Stimulated activated naive CD8-positive, alpha-beta T cell treated with anti-CD3 and anti-CD28 coated beads, Interleukin-15, Interleukin-2, amounts not matched to agents 100 U/mL and 50 U/mL, for 24 hours (primary cell): ENCODE measurements at regions not wholly inside any gene's neighbourhood (a gene's known extent, or its start where the extent isn't known, plus 50 kb on each side); places are given as distances from the start of the nearest gene placed in this dataset.
"Not testable (repeated sequence)": the region's sequence is repeated elsewhere in the genome, so short reads cannot be mapped to it uniquely, and the experiment has no call there.

ENCODE experiments used
- ATAC-seq: fragments of 150-1000 bp; cut with Tn5 transposase; one replicate; pipeline ENCODE4 v1.10.0; 2021
- DNase-seq: peaks from one replicate; pipeline ENCODE4 v3.0.0; 2021

DNA sequence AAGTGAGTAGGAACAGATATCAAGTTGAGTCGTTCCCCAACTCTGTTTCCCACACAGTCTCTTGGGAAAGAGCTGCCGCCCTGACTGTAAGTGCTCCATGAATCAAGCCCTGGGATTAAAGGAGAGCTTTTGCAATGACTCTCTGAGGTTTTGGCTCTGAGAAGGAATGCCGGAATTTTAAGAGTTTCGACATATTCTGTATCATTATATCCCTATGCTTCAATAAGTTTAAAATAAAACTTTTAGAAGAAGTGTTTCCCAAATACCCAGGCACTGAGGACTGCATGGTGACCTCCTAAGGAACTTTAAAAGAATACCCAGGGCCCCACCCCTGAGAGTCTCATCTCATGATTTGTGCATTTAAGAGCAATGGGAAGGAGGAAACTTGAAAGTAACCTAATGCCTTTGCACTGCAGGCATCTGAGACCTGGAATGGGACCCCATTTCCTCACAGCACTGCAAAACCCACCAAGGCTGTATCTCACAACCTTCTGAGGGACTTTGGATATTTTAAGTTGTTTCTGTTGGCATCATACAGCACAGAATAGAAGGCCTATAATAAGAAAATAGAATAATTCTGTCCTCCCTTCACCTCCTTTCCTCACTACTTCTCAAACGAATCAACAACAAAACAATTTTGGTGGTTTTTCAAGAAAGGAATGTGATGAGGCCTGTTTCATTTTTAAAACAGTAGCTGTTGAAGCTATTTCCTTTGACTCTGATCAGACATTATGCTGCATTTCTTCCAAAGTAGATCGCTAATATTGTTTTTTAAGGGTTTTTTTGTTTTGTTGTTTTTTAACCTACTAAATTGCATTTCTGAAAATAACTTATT lies 121.2 kb downstream of the GASK1B start:
- no peak for ATAC-seq
- DNase-seq: no peak

DNA sequence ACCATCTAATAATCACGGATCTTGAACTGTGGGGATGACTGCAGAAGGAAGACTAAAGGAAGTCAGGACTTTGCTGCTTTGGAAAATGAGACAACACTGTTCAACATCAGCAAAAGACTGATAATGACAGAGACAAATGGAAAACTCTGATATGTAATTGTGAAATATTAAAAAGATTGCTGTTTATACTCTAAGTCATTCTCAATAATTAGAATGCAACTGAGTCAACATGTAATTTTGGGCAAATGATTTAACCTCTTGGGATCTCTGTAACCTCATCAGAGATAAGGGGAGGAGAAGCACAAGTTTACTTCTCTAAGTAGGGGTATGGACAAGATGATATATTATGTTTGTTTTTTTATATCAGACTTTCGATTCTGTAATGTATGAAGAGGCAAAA lies 121.9 kb downstream of the GASK1B start:
- ATAC-seq (no peak), DNase-seq (no peak)

DNA sequence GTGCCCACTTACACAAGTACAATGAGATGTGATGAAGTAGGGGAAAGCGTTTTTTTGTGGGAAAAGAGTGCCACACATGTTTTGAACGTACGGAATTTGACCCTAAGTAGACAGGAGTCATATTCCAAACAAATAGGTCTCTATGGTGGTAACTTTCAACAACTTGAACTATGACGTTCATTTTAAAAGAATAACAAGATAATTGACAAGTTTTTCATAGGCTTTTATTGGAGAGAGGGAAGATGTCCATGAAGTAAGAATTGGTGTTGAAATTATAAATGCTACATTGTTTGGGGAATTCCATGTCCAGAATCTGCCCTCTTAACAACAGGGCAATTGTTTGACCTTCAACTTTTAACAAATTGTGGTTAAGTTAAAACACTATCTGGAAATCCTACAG lies 126.5 kb downstream of the GASK1B start:
- no peak for ATAC-seq
- no peak for DNase-seq

GRCh38 chr4:158043971-158044618 lies 128.7 kb downstream of the GASK1B start:
- no peak for DNase-seq
- ATAC-seq: no peak

DNA sequence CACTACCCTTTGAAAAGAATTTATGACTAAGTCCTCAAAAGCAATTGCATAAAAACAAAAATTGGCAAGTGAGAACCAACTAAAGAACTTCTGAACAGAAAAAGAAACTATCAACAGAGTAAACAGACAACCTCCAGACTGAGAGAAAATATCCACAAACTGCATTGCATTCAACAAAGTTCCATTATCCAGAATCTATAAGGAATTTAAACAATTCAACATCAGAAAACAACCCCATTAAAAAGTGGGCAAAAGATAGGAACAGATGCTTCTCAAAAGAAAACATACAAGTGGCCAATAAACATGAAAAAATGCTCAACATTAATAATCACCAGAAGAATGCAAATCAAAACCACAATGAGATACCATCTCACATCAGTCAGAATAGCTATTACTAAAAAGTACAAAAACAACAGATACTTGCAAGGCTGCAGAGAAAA lies 130.2 kb downstream of the GASK1B start:
- DNase-seq: no peak
- ATAC-seq: no peak

GRCh38 chr4:158038718-158039117 lies 134.1 kb downstream of the GASK1B start:
- no peak for ATAC-seq
- no peak for DNase-seq

- no peak for DNase-seq
- no peak for ATAC-seq
Observed at GRCh38 chr4:158036998-158037397, 135.8 kb downstream of the GASK1B start.

- ATAC-seq: no peak
Observed at GRCh38 chr4:158035662-158036195, 137.1 kb downstream of the GASK1B start.

DNA sequence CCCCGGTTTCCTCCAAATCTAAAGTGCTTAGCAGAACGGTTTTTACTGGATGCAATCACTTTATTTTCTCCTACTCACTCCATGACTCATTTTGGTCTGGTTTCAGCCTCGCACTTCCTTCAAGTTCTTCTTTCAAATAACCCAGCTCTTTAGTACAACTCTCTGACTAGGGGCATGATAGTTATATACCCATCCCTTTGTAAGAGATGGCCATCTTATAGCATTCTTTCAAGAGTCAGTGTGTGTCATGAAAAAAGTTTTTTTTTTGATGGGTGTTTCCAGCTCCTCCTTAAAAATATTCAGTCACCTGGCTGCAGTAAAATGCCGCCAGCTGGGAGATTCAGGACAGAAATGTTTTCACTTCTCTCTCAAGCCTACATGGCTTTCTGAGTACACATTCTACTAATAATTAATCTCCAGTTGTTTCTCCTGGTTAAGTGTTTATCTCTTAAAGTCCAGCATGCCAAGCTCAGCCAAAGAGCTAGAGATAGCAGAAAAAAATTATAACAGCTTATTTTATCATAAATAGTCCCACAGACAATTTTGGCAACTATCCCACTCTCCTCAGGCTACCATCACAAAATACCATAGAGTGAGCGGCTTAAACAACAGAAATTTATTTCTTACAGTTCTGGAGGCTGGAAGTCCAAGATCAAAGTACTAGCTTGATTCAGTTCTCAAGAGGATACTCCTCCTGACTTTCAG lies 139.3 kb downstream of the GASK1B start:
- ATAC-seq (no peak), DNase-seq (no peak)

More at GRCh38 chr4:158035662-158036195, 137.1 kb downstream of the GASK1B start:
- no peak for DNase-seq

DNA sequence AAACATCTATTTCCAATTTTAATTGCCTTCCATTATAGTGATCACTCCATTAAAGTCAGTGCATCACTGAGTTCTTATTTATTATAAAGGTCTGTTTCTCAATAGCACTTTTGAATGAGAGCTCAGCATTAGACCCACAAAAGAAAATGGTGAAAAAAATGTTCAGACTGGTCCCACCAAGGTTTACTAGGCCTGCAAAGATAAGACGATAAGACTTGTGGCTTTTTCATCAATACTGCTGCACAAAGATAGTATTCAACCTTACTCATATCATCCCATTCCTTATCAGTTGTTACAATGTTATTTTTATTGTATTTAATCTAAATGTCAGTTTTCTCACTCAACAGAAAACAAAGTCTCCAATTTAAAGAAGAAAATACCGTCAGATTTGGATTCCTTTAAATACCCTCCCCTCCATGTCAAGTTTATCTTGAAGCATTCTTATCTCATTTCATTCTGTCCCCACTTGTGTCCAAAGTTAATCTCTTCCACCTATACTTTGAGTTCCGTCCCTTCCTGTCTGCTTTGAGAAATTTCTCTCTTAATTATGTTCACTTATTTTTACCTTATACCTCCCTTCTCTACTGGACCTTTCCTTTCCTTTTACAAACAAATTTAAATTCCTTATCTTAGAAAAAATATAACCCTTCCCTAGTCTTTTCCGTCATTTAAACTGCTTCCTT lies 140.0 kb downstream of the GASK1B start:
- ATAC-seq: no peak
- no peak for DNase-seq

GRCh38 chr4:158028381-158028780 lies 144.4 kb downstream of the GASK1B start:
- not testable (repeated sequence) for DNase-seq, ATAC-seq

GRCh38 chr4:158025131-158025530 lies 147.7 kb downstream of the GASK1B start:
- DNase-seq (no peak), ATAC-seq (no peak)

DNA sequence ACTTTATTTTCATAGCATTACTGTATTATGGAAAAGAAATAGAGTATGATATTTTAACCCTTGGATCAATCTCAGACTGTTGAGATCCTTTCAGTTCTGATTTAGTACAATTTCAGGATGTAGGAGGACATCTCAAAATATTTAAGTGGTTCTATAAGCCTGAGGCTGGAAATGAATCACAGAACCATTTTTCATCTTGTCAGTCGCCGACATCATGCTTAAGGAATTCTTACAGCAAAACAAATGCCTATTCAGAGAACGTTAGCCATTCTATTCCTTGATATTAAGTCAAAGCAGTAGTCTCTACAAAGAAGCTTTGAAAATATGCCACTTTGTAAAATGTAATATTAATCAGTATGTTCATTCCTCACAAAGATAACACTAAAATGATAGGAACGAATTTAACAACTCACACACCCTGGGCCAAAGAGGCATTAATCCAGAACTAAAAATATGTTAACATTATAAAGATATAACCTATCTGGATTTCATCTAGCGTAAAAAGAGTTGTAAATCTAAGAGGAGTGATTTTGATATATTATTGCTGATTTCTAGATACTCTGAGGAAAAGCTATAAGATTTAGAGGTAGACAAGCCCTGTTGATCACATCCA lies 152.0 kb downstream of the GASK1B start:
- ATAC-seq: no peak
- DNase-seq: no peak

GRCh38 chr4:158020176-158020575 lies 152.6 kb downstream of the GASK1B start:
- ATAC-seq (no peak), DNase-seq (no peak)

- DNase-seq (no peak), ATAC-seq (no peak)
Observed at GRCh38 chr4:158018831-158019230, 154.0 kb downstream of the GASK1B start.

GRCh38 chr4:158018221-158018830 lies 154.5 kb downstream of the GASK1B start:
- ATAC-seq (no peak), DNase-seq (no peak)

- ATAC-seq (no peak), DNase-seq (no peak)
Observed at GRCh38 chr4:158016511-158016910, 156.3 kb downstream of the GASK1B start.

GRCh38 chr4:158015241-158015640 lies 157.6 kb downstream of the GASK1B start:
- DNase-seq: no peak
- no peak for ATAC-seq

DNA sequence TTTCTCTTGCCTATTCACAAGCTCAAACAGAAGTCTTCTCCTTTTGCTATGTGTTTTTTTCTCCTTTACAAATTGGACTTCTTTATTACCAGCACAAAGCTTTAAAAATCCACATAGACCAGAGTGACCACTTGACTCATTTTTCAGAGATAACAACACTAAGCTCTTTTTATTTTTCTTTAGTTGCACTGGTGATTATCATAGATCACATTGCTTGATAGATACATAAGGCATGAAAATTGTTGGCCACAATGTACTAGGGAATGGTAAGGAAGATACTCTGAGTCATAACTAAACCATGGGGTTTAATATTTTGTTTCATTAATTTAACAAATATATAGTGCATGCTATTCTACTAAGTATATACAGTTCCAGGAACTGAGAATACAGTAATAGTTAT lies 159.0 kb downstream of the GASK1B start:
- no peak for ATAC-seq
- no peak for DNase-seq

- no peak for DNase-seq
- ATAC-seq: no peak
Observed at GRCh38 chr4:158010361-158010760, 162.5 kb downstream of the GASK1B start.

DNA sequence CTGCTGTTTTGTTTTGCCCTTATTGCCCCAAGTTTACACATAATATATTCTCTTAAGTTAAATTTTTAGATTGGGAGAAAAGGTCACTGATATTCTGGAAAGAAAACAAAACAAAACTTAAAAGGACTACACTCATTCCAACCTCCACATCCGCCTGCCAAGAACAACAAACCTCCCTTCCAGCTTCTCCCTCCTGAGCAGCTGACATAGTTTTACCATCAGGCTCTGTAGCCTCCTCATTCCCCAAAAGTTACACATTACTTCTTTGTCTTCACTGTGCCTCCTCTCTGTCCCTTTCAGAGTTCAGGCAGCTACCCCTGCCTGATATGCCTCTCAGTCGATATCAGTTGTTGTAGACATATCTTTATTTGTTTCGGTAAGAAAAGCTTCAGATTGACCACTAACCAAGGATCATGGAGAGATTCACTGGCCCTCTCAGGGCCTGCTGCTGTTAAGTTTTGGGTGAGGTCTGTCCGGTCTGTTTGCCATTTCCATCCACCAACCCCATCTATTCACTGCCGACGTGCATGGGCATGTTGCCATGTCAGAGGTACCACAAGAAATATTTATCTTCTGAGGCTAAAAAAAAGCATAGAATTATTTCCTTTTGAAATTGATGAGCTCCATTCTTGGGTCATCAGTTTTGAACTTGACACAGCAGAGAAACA lies 164.1 kb downstream of the GASK1B start:
- no peak for DNase-seq

More for the DNA sequence above, 164.1 kb downstream of the GASK1B start:
- no peak for ATAC-seq
